ENCODE measurements at regions not wholly inside any gene's neighbourhood (a gene's known extent, or its start where the extent isn't known, plus 50 kb on each side); places are given as distances from the start of the nearest gene placed in this dataset.

DNA sequence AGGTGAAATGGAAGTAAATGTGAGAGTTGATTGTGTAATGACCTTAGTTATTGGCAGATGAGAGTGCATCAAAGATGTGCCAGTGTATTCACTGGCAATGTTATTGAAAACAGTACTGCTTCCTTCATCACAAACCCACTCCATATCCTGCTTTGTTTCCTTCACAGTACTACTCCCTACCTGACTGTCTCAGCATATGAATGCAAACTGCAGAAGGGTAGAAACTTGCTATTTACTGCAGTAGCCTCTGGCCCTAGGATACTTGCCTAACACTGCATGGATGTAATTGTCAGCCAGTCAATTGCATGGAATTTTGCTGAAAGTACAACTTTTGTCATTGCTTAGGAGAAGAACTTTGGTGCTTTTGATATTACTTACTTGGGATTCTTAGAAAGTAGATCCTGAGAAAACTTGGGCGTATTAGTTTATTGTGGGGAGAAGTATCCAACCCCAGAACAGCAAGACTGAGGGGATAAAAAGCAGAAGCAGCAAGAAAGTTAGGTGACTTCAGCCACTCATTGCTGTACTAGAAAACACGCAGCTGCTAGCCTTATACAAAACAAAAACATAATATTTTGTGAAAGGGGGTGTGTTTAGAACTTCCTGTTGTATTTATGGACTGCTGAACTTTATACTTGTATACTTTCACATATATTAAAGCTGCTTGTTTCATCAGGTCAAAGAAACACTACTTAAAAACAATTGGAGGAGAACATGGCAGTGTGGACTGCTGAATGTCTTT, 219.0 kb downstream of the CCNG2 start:
- no peak for DNase-seq

- no peak for DNase-seq
Observed at GRCh38 chr4:77376788-77377460, 219.9 kb downstream of the CCNG2 start.

GRCh38 chr4:77384094-77384493, 221.5 kb upstream of the CXCL13 start:
- DNase-seq: no peak

GRCh38 chr4:77385124-77385969, 220.3 kb upstream of the CXCL13 start:
- peak; percentile 10 for DNase-seq

DNA sequence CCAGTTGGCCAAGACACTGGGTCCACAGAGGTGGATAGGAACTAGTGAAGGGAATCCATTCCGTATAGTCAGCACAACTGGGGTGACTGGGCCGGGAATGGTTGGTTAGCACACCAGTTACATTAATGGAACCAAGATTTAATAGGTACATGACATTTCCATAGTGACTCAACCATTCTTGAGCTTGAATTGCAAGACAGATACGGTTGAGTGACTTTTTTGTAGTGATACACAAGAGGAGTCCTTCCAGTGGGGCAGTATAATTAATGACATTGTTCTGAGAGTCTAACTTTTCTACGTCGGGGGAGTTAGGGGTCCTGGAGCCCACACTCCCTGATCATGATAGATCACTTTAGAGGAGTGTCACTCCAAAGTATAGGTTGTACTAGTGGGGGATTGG, 211.6 kb upstream of the CXCL13 start:
- DNase-seq: no peak

DNA sequence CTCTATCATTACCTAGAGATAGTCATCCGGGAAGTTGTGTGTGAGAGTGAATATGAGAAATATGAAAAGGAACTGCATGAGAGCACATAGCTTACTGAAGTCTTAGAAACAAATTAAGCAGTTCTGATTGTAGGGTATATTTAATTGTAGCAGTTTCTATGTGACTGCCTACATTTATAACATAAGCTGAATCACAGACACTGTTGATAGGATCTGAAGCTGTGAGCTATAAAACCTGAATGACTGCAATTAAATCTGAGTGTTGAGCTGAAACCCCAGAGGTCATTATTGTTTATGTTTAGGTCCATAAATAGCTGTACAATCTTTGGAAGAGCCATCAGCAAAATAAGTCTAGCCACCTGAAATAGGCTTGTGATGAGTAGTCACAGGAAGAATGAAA, 210.1 kb upstream of the CXCL13 start:
- DNase-seq: no peak

GRCh38 chr4:77398256-77398655, 207.4 kb upstream of the CXCL13 start:
- no peak for DNase-seq

DNA sequence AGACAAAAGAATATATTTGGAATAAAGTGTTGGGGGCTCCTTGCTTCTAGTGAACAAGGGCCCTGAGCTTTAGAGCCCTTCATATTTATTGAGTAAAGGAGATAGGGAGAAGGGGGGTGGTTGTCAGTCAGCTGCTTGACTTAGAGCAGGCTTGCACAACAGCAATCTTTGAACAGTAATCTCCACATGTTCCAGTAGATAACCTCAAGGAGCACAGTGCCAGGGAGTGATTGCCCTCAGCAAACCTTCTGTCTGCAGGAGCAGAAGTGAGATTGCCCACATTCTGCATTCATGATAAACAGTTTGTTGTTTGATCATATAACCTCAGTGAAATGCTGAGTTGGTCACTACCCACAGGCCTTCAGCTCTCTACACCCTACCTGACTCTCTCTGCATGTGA, 205.8 kb upstream of the CXCL13 start:
- DNase-seq: no peak

GRCh38 chr4:77413766-77414165, 191.9 kb upstream of the CXCL13 start:
- no peak for DNase-seq

DNA sequence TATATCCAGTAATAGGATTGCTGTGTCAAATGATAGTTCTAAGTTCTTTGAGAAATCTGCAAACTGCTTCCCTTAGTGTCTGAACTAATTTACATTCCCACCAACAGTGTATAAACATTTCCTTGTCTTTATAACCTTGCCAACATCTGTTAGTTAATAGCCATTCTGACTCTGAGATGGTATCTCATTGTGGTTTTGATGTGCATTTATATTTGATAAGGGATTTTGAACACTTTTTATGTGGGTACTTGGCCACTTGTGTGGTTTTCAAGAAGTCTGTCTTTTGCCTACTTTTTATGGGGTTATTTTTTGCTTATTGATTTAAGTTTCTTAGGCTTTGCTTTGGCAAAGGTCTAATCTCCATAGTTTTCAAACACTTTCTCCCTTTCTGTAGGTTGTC, 189.9 kb upstream of the CXCL13 start:
- no peak for DNase-seq

DNA sequence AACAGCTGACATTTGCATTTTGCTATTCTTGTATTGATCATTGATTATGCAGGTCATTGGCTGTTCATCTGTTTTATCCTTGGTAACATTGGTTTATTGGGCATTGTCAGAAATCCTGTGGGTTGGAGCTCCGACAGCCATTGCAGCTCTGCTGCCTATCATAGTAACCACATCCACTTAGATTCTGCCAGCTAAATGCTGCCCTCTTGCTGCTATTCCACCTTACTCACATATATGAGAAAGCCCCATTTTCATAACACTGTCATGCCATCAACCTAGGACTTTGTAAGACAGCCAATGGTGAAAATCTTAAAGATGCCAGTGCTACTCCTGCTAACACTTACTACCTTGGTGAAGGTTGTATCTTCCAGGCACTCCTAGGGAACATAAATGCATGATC, 187.3 kb upstream of the CXCL13 start:
- no peak for DNase-seq

DNA sequence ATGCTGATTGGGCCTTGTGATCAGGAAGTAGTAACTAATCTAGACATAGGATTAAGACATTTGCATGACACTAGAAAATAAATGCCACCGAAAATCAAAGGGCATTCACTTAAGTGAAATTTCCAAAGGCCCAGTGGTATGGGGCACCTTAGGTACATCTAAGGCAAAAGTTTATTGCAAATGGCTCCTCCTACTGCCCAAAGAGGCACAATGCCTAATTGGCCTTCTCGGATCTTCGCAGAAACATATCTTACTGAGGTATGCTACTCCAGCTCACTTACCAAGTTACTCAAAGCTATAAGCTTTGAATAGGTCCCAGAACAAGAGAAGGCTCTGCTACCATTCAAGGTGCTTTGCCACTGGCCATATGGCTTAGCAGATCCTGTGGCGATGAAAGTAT, 174.8 kb upstream of the CXCL13 start:
- no peak for DNase-seq

- no peak for DNase-seq
Observed at GRCh38 chr4:77431546-77431945, 174.1 kb upstream of the CXCL13 start.

GRCh38 chr4:77432717-77433417, 172.8 kb upstream of the CXCL13 start:
- DNase-seq: no peak

GRCh38 chr4:77433418-77433733, 172.2 kb upstream of the CXCL13 start:
- no peak for DNase-seq

GRCh38 chr4:77434299-77435092, 171.1 kb upstream of the CXCL13 start:
- DNase-seq: no peak

DNA sequence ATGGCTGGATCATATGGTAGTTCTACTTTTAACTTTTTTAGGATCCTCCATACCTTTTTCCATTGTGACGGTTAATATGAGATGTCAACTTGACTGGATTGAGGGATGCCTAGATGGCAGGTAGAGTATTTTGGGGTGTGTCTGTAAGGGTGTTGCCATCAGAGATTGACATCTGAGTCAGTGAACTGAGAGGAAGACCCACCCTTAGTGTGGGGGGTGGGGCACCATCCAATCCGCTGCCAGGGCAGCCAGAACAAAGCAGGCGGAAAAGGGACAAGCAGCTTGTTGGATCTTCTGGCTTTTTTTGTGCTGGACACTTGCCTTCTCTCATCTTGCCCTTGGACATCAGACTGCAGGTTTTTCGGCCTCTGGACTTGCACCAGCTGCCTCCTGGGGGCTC, 168.5 kb upstream of the CXCL13 start:
- no peak for DNase-seq

DNA sequence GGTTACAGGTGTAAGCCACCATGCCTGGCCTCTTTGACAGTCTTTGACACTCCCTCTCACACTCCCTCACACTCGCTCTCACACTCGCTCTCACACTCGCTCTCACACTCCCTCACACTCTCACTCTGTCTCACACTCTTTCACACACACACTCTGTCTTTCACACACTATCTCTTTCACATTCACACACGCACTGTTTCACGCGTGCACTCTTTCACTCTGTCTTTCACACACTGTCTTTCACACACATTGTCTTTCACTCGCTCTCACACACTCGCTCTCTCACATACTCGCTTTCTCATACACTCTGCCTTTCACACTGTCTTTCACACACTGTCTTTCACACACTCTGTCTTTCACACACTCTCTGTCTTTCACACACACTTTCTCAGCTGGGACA, 167.1 kb upstream of the CXCL13 start:
- DNase-seq: no peak

DNA sequence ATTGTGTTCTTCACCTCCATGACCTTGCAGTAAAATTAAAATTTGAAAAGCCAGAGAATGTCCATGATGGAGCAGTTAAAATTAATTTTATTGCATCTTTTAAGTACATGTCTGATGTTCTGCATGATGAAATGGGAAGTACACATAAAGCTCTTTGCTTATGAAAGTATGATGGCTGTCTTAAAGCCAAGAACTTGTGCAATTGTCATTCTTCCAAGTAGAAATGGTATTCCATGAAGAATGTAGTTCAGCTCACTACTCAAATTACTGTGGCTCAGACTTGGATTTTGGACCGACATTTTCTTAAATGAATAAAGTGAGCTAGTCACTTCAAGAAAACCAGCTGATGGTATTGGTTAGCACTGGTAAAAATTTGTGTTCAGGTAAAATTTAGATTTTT, 161.7 kb upstream of the CXCL13 start:
- DNase-seq: no peak

- no peak for DNase-seq
Observed at GRCh38 chr4:77445823-77446222, 159.8 kb upstream of the CXCL13 start.

- no peak for DNase-seq
Observed at GRCh38 chr4:77446601-77447000, 159.0 kb upstream of the CXCL13 start.

- DNase-seq: no peak
Observed at GRCh38 chr4:77449171-77449570, 156.4 kb upstream of the CXCL13 start.

DNA sequence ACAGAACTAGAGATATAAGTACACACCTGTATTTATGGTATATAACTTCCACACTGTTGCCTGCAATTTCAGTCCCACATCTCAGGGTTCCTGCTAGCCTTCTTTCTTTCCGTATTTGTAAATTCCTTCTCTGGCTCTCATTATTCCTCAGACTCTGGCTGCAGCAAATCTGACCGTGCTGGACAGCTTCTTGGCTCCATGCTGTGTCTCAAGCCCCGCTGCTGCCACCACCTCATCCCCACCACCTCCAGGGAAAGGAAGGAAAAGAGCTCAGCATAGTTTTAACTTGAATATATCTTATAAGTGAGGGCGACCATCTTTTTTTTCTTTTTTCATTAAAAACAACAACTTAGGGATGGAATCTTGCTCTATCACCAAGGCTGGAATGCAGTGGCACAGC, 155.6 kb upstream of the CXCL13 start:
- DNase-seq: no peak
